LoVo (cell line): ENCODE measurements at regions not wholly inside any gene's neighbourhood (a gene's known extent, or its start where the extent isn't known, plus 50 kb on each side); places are given as distances from the start of the nearest gene placed in this dataset.
"Not testable (repeated sequence)": the region's sequence is repeated elsewhere in the genome, so short reads cannot be mapped to it uniquely, and the experiment has no call there.

Experiments
- DNase-seq: peaks from one replicate; pipeline ENCODE4 v3.0.0-alpha.2; 2016; ENCODE audit warnings: low spot score

GRCh38 chr1:29626726-29627125 lies 390.4 kb downstream of the PTPRU start:
- no peak for DNase-seq

- no peak for DNase-seq
Measured at GRCh38 chr1:29626066-29626465, 389.7 kb downstream of the PTPRU start.

GRCh38 chr1:29625084-29625420 lies 388.7 kb downstream of the PTPRU start:
- no peak for DNase-seq

GRCh38 chr1:29624320-29625083 lies 388.2 kb downstream of the PTPRU start:
- no peak for DNase-seq

GRCh38 chr1:29623501-29623900 lies 387.2 kb downstream of the PTPRU start:
- no peak for DNase-seq

GRCh38 chr1:29621826-29622435 lies 385.6 kb downstream of the PTPRU start:
- DNase-seq, result no peak

GRCh38 chr1:29620631-29621030 lies 384.3 kb downstream of the PTPRU start:
- no peak for DNase-seq

- no peak for DNase-seq
Measured at GRCh38 chr1:29607236-29607635, 370.9 kb downstream of the PTPRU start.

GRCh38 chr1:29604796-29605195 lies 368.5 kb downstream of the PTPRU start:
- not testable (repeated sequence) for DNase-seq

GRCh38 chr1:29603622-29604021 lies 367.3 kb downstream of the PTPRU start:
- DNase-seq, result no peak

- DNase-seq, result no peak
Measured at GRCh38 chr1:29602203-29602602, 365.9 kb downstream of the PTPRU start.

- no peak for DNase-seq
Measured at GRCh38 chr1:29601021-29601420, 364.7 kb downstream of the PTPRU start.

- DNase-seq, result no peak
Measured at GRCh38 chr1:29599826-29600225, 363.5 kb downstream of the PTPRU start.

GRCh38 chr1:29599071-29599470 lies 362.7 kb downstream of the PTPRU start:
- no peak for DNase-seq

- DNase-seq, result no peak
Measured at GRCh38 chr1:29597861-29598260, 361.5 kb downstream of the PTPRU start.

- no peak for DNase-seq
Measured at GRCh38 chr1:29593601-29594382, 357.5 kb downstream of the PTPRU start.

GRCh38 chr1:29592731-29593130 lies 356.4 kb downstream of the PTPRU start:
- DNase-seq, result no peak

- no peak for DNase-seq
Measured at GRCh38 chr1:29592261-29592615, 355.9 kb downstream of the PTPRU start.

- no peak for DNase-seq
Measured at GRCh38 chr1:29591601-29592260, 355.4 kb downstream of the PTPRU start.

- no peak for DNase-seq
Measured at GRCh38 chr1:29590583-29591565, 354.6 kb downstream of the PTPRU start.

- DNase-seq, result not testable (repeated sequence)
Measured at GRCh38 chr1:29589716-29590115, 353.4 kb downstream of the PTPRU start.
